Stimulated activated CD4-positive, alpha-beta T cell treated with anti-CD3 and anti-CD28 coated beads, TNF-alpha, amount 100 ng/mL, for 24 hours (primary cell): ENCODE measurements at regions not wholly inside any gene's neighbourhood (a gene's known extent, or its start where the extent isn't known, plus 50 kb on each side); places are given as distances from the start of the nearest gene placed in this dataset.

Source experiments
- DNase-seq, 3 experiments: peaks; one replicate each; pipeline ENCODE4 v3.0.0-alpha.2; 2020; ENCODE audit warnings: low read depth in 3 of 3

- DNase-seq, result no peak
Measured at GRCh38 chr5:82702046-82702445, 375.1 kb downstream of the TMEM167A start.

- no peak for DNase-seq
Measured at GRCh38 chr5:82699737-82700136, 377.5 kb downstream of the TMEM167A start.

- no peak for DNase-seq
Measured at GRCh38 chr5:82698026-82698425, 379.2 kb downstream of the TMEM167A start.

GRCh38 chr5:82694711-82695285, 382.4 kb downstream of the TMEM167A start:
- no peak for DNase-seq

GRCh38 chr5:82692826-82693225, 384.4 kb downstream of the TMEM167A start:
- DNase-seq, result no peak

GRCh38 chr5:82684659-82685058, 392.5 kb downstream of the TMEM167A start:
- DNase-seq, result no peak

GRCh38 chr5:82684165-82684564, 393.0 kb downstream of the TMEM167A start:
- DNase-seq, result no peak

- no peak for DNase-seq
Measured at GRCh38 chr5:82679660-82680059, 397.5 kb downstream of the TMEM167A start.

- DNase-seq, result peak in 1 of 3 experiments; percentile 4
Measured at GRCh38 chr5:82676661-82677060, 398.5 kb upstream of the RPS23 start.

GRCh38 chr5:82674671-82675070, 396.5 kb upstream of the RPS23 start:
- no peak for DNase-seq

GRCh38 chr5:82673057-82673809, 395.1 kb upstream of the RPS23 start:
- DNase-seq, result no peak

GRCh38 chr5:82670692-82671091, 392.5 kb upstream of the RPS23 start:
- no peak for DNase-seq

- DNase-seq, result no peak
Measured at GRCh38 chr5:82669720-82670119, 391.6 kb upstream of the RPS23 start.

- no peak for DNase-seq
Measured at GRCh38 chr5:82666312-82666711, 388.2 kb upstream of the RPS23 start.

- no peak for DNase-seq
Measured at GRCh38 chr5:82664732-82665131, 386.6 kb upstream of the RPS23 start.

GRCh38 chr5:82663225-82663624, 385.1 kb upstream of the RPS23 start:
- DNase-seq, result no peak

GRCh38 chr5:82662340-82662739, 384.2 kb upstream of the RPS23 start:
- DNase-seq, result no peak

GRCh38 chr5:82661933-82662332, 383.8 kb upstream of the RPS23 start:
- no peak for DNase-seq

GRCh38 chr5:82661462-82661861, 383.3 kb upstream of the RPS23 start:
- DNase-seq, result no peak

- no peak for DNase-seq
Measured at GRCh38 chr5:82659115-82659514, 381.0 kb upstream of the RPS23 start.

- no peak for DNase-seq
Measured at GRCh38 chr5:82657033-82657699, 379.0 kb upstream of the RPS23 start.

GRCh38 chr5:82656341-82656761, 378.2 kb upstream of the RPS23 start:
- DNase-seq, result no peak

GRCh38 chr5:82655078-82655477, 376.9 kb upstream of the RPS23 start:
- DNase-seq, result no peak
